ENCODE measurements at regions not wholly inside any gene's neighbourhood (a gene's known extent, or its start where the extent isn't known, plus 50 kb on each side); places are given as distances from the start of the nearest gene placed in this dataset.

GRCh38 chr18:73952296-73952946 is 195.2 kb downstream of the FBXO15 start:
- TF ChIP-seq, protein P1, sequence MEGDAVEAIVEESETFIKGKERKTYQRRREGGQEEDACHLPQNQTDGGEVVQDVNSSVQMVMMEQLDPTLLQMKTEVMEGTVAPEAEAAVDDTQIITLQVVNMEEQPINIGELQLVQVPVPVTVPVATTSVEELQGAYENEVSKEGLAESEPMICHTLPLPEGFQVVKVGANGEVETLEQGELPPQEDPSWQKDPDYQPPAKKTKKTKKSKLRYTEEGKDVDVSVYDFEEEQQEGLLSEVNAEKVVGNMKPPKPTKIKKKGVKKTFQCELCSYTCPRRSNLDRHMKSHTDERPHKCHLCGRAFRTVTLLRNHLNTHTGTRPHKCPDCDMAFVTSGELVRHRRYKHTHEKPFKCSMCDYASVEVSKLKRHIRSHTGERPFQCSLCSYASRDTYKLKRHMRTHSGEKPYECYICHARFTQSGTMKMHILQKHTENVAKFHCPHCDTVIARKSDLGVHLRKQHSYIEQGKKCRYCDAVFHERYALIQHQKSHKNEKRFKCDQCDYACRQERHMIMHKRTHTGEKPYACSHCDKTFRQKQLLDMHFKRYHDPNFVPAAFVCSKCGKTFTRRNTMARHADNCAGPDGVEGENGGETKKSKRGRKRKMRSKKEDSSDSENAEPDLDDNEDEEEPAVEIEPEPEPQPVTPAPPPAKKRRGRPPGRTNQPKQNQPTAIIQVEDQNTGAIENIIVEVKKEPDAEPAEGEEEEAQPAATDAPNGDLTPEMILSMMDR (IDR thresholded peaks at IDR 0.05) = no peak
- no peak for TF ChIP-seq ZFX (IDR thresholded peaks at IDR 0.05; ENCODE audit: borderline replicate concordance)

Data from 22Rv1 (cell line).